HuH-7.5 (cell line): ENCODE measurements at regions not wholly inside any gene's neighbourhood (a gene's known extent, or its start where the extent isn't known, plus 50 kb on each side); places are given as distances from the start of the nearest gene placed in this dataset.

Experiments used
- DNase-seq: peaks from one replicate; pipeline ENCODE4 v3.0.0; 2011; ENCODE audit warnings: low spot score

GRCh38 chr2:152227969-152228592, 52.5 kb upstream of the STAM2 start:
- DNase-seq: no peak

GRCh38 chr2:152231446-152231845, 55.9 kb upstream of the STAM2 start:
- DNase-seq: no peak

- no peak for DNase-seq
Observed at GRCh38 chr2:152234277-152234676, 58.7 kb upstream of the STAM2 start.

- DNase-seq: no peak
Observed at GRCh38 chr2:152236191-152236925, 60.8 kb upstream of the STAM2 start.

GRCh38 chr2:152238016-152238415, 62.5 kb upstream of the STAM2 start:
- no peak for DNase-seq

- no peak for DNase-seq
Observed at GRCh38 chr2:152240559-152241231, 65.1 kb upstream of the STAM2 start.

- DNase-seq: no peak
Observed at GRCh38 chr2:152241948-152242729, 66.6 kb upstream of the STAM2 start.

- DNase-seq: peak; percentile 49
Observed at GRCh38 chr2:152242787-152243472, 67.4 kb upstream of the STAM2 start.

- no peak for DNase-seq
Observed at GRCh38 chr2:152243761-152244640, 68.4 kb upstream of the STAM2 start.

GRCh38 chr2:152245653-152246052, 70.1 kb upstream of the STAM2 start:
- no peak for DNase-seq

- no peak for DNase-seq
Observed at GRCh38 chr2:152246686-152247336, 71.2 kb upstream of the STAM2 start.

GRCh38 chr2:152247337-152247695, 71.8 kb upstream of the STAM2 start:
- DNase-seq: no peak

GRCh38 chr2:152250421-152251100, 75.0 kb upstream of the STAM2 start:
- no peak for DNase-seq

GRCh38 chr2:152251211-152251610, 75.6 kb upstream of the STAM2 start:
- no peak for DNase-seq

- no peak for DNase-seq
Observed at GRCh38 chr2:152251811-152252210, 76.2 kb upstream of the STAM2 start.

- DNase-seq: no peak
Observed at GRCh38 chr2:152254486-152254885, 78.9 kb upstream of the STAM2 start.

- no peak for DNase-seq
Observed at GRCh38 chr2:152254976-152255375, 79.4 kb upstream of the STAM2 start.

- no peak for DNase-seq
Observed at GRCh38 chr2:152255918-152256317, 79.1 kb upstream of the FMNL2 start.

GRCh38 chr2:152260939-152261338, 74.0 kb upstream of the FMNL2 start:
- no peak for DNase-seq

- DNase-seq: no peak
Observed at GRCh38 chr2:152263911-152264310, 71.1 kb upstream of the FMNL2 start.
